Prostate gland (tissue), 2 donors: ENCODE measurements at regions not wholly inside any gene's neighbourhood (a gene's known extent, or its start where the extent isn't known, plus 50 kb on each side); places are given as distances from the start of the nearest gene placed in this dataset.

Experiments used
- DNase-seq: peaks from one replicate; pipeline ENCODE4 v3.0.0-alpha.2; 2019; ENCODE audit warnings: low spot score
- H3K27ac ChIP-seq, 2 donors: fragments of 200-600 bp; sonication (generic); 2 replicates each; pipeline ENCODE4 v1.5.1; 2017 to 2019
- H3K27me3 ChIP-seq: fragments of 200-600 bp; sonication (generic); replicated peaks from 2 replicates; pipeline ENCODE4 v1.5.1; 2019; ENCODE audit not compliant: insufficient read depth
- H3K36me3 ChIP-seq, 2 donors: fragments of 200-600 bp; sonication (generic); 1 replicate in 1 of 2; 2 replicates in 1 of 2; pipeline versions ENCODE4 v1.5.1 to v1.8.1; 2017 to 2019
- H3K4me1 ChIP-seq: fragments of 200-600 bp; sonication (generic); replicated peaks from 2 replicates; pipeline ENCODE4 v1.5.1; 2019
- H3K4me3 ChIP-seq, 2 donors: fragments of 200-600 bp; sonication (generic); 2 replicates each; pipeline ENCODE4 v1.5.1; 2017 to 2019
- H3K9me3 ChIP-seq: fragments of 200-600 bp; sonication (generic); 2 replicates; pipeline ENCODE4 v1.5.1; 2017
- CTCF ChIP-seq, 4 experiments: fragments of 200-600 bp in 2 of 4; fragments of 450-650 bp in 2 of 4; sonication (generic) in 2 of 4; IDR thresholded peaks; 1 replicate in 3 of 4; 2 replicates in 1 of 4; pipeline ENCODE4 v1.5.1; 2016 to 2019; ENCODE audit warnings: antibody characterized with exemption in 4 of 4, mild to moderate bottlenecking in 2 of 4, moderate library complexity in 2 of 4
- POLR2A ChIP-seq: fragments of 450-650 bp; IDR thresholded peaks from one replicate; pipeline ENCODE4 v1.6.1; 2016; ENCODE audit warnings: antibody characterized with exemption, mild to moderate bottlenecking
- POLR2AphosphoS5 ChIP-seq: sonication (generic); formaldehyde crosslinking; IDR thresholded peaks from one replicate; pipeline ENCODE4 v1.6.1; 2017; ENCODE audit warnings: antibody characterized with exemption
- WGBS: methylation state at CpG from one replicate; pipeline ENCODE4 v1.1.5; 2018; 5-methylcytosine and 5-hydroxymethylcytosine counted together
- intact Hi-C: fragments of 100-400 bp; cut with DNase I; formaldehyde crosslinking; loops from one replicate; pipeline ENCODE4 v1.14.2; 2022

GRCh38 chr7:131699323-131699722 is 142.9 kb upstream of the PODXL start:
- Histone ChIP-seq H3K9me3 (no peaks in the 10 kb centered on the region), H3K27me3 (no peaks in the 10 kb centered on the region), H3K36me3 (no peaks in the 10 kb centered on the region), H3K27ac (no peak overlapping the region), H3K4me3 (no peak overlapping the region), H3K4me1 (no peaks in the 10 kb centered on the region)
- WGBS = 100% methylated on average over 1 of the region's 1 CpG
- DNase-seq = no peak
- intact Hi-C loops = no loop called here
- TF ChIP-seq CTCF (IDR thresholded peaks at IDR 0.05) (no peak), POLR2A (no peak), POLR2AphosphoS5 (no peak)

DNA sequence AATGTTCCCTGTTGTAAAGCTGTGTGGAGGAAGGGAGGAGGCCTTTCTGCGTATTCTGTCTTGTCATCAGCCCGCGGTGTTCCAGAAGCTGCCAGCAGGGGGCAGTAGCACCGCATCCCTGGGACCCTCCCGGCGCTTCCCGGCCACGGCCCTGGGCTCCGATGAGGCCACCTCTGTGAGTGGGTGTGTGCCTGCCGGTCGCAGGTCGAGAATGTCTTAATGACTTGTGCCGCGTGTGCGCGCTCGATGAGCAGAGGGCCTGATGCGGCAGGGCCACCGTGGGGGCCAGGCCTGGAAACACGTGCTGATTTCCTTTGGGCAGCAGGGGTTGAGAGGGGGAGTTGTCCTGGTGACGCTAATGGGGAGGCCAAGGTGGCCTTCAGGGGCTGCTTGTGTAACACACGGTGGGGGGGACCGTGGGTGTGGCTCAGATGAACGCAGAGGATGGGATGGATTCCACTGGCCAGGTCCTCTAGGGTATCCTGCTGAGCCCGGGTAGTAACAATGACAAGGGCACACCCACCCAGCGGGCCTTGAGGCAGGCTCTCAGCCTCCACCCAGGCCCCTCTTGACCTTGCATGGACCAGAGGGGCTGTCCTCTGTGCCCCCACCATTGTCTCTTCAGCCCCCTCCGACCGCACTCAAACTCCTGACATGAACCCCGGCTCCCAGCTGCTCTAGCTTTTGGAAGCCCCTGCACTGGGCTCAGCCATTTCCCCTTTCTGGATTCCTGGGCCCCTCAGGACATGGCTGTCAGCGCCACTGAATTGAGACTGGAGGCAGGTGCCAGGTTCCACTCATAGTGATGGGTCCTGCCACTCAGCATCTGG is 135.9 kb upstream of the PODXL start:
- H3K27ac ChIP-seq = no peak overlapping the region
- no peaks in the 10 kb centered on the region for H3K27me3 ChIP-seq
- TF ChIP-seq CTCF (IDR thresholded peaks at IDR 0.05) (peak; percentile 43 to 70 (median 61)), POLR2AphosphoS5 (no peak)
- intact Hi-C loops = no loop called here
- DNase-seq = peak; percentile 26
- no peaks in the 10 kb centered on the region for H3K4me1 ChIP-seq
- H3K4me3 ChIP-seq = no peak overlapping the region
- H3K9me3 ChIP-seq = no peaks in the 10 kb centered on the region
- WGBS = 27% methylated on average over 27 of the region's 30 CpGs
- no peaks in the 10 kb centered on the region for H3K36me3 ChIP-seq

GRCh38 chr7:131691454-131692130 is 135.2 kb upstream of the PODXL start:
- Histone ChIP-seq H3K27ac (no peak overlapping the region), H3K36me3 (no peaks in the 10 kb centered on the region), H3K4me3 (no peak overlapping the region), H3K9me3 (no peaks in the 10 kb centered on the region), H3K4me1 (no peaks in the 10 kb centered on the region), H3K27me3 (no peaks in the 10 kb centered on the region)
- intact Hi-C loops = no loop called here
- no peak for DNase-seq
- TF ChIP-seq CTCF (IDR thresholded peaks at IDR 0.05) = no peak
- TF ChIP-seq POLR2AphosphoS5 = no peak
- TF ChIP-seq POLR2A = no peak
- WGBS = 47% methylated on average over 12 of the region's 12 CpGs

GRCh38 chr7:131690441-131690840 is 134.0 kb upstream of the PODXL start:
- H3K4me1 ChIP-seq = no peaks in the 10 kb centered on the region
- no peak overlapping the region for H3K4me3 ChIP-seq
- intact Hi-C loops = no loop called here
- no peak overlapping the region for H3K27ac ChIP-seq
- no peak for DNase-seq
- WGBS = 50% methylated on average over 12 of the region's 12 CpGs
- H3K27me3 ChIP-seq = no peaks in the 10 kb centered on the region
- no peaks in the 10 kb centered on the region for H3K36me3 ChIP-seq
- no peaks in the 10 kb centered on the region for H3K9me3 ChIP-seq
- TF ChIP-seq POLR2AphosphoS5 = no peak
- no peak for TF ChIP-seq POLR2A
- no peak for TF ChIP-seq CTCF (IDR thresholded peaks at IDR 0.05)
